NCI-H1930 (cell line): ENCODE measurements at regions not wholly inside any gene's neighbourhood (a gene's known extent, or its start where the extent isn't known, plus 50 kb on each side); places are given as distances from the start of the nearest gene placed in this dataset.

Experiments used
- DNase-seq, 2 experiments: peaks; one replicate each; lab custom pipeline; 2025; lab: John Stamatoyannopoulos, UW

- DNase-seq, result no peak
Observed at GRCh38 chr10:61089251-61089650, 145.3 kb upstream of the RHOBTB1 start.

- no peak for DNase-seq
Observed at GRCh38 chr10:61084493-61084892, 140.5 kb upstream of the RHOBTB1 start.

GRCh38 chr10:61081301-61081700, 137.3 kb upstream of the RHOBTB1 start:
- DNase-seq, result no peak

- DNase-seq, result no peak
Observed at GRCh38 chr10:61078542-61079275, 134.7 kb upstream of the RHOBTB1 start.

- no peak for DNase-seq
Observed at GRCh38 chr10:61076572-61077114, 132.7 kb upstream of the RHOBTB1 start.

GRCh38 chr10:61073391-61073790, 129.4 kb upstream of the RHOBTB1 start:
- no peak for DNase-seq

GRCh38 chr10:61071580-61071979, 127.6 kb upstream of the RHOBTB1 start:
- no peak for DNase-seq

GRCh38 chr10:61068471-61068870, 124.5 kb upstream of the RHOBTB1 start:
- DNase-seq, result no peak

GRCh38 chr10:61067671-61068336, 123.8 kb upstream of the RHOBTB1 start:
- no peak for DNase-seq

- no peak for DNase-seq
Observed at GRCh38 chr10:61066661-61067344, 122.8 kb upstream of the RHOBTB1 start.

- no peak for DNase-seq
Observed at GRCh38 chr10:61065051-61065450, 121.1 kb upstream of the RHOBTB1 start.

GRCh38 chr10:61064356-61064755, 120.4 kb upstream of the RHOBTB1 start:
- no peak for DNase-seq

GRCh38 chr10:61063901-61064300, 119.9 kb upstream of the RHOBTB1 start:
- DNase-seq, result no peak

- no peak for DNase-seq
Observed at GRCh38 chr10:61063034-61063433, 119.0 kb upstream of the RHOBTB1 start.

GRCh38 chr10:61061923-61062504, 118.0 kb upstream of the RHOBTB1 start:
- no peak for DNase-seq

- DNase-seq, result no peak
Observed at GRCh38 chr10:61059636-61060035, 115.7 kb upstream of the RHOBTB1 start.

GRCh38 chr10:61052469-61053205, 108.7 kb upstream of the RHOBTB1 start:
- DNase-seq, result no peak

GRCh38 chr10:61051344-61051743, 107.4 kb upstream of the RHOBTB1 start:
- no peak for DNase-seq

- DNase-seq, result no peak
Observed at GRCh38 chr10:61050120-61050745, 106.2 kb upstream of the RHOBTB1 start.

- no peak for DNase-seq
Observed at GRCh38 chr10:61049386-61049785, 105.4 kb upstream of the RHOBTB1 start.
